ENCODE measurements at regions not wholly inside any gene's neighbourhood (a gene's known extent, or its start where the extent isn't known, plus 50 kb on each side); places are given as distances from the start of the nearest gene placed in this dataset.
"Not testable (repeated sequence)": the region's sequence is repeated elsewhere in the genome, so short reads cannot be mapped to it uniquely, and the experiment has no call there.

DNA sequence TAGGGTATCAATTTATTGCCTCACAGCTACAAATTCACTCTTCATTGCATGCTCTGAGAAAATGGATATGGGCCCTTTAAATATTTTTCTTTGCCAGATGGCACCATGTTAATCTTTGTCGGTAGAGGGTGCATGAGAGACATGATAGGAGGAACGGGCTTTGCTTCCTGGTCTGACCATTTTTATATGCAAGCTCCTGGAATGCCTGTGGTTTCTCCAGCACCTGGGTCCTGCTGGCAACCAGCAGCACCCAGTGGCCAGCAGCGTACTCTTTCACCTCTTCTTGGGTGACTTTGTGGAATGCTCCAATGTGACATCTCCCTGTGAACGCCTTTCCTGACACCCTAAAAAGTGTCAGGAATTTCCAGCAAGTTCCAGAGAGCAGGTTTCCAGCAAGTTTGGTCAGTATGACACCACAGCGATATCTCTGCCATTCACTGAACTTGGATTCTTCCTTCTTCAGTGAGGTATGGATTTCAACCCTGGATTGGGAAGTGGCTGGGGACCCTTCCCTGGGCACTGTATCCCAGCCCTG, 140.3 kb upstream of the PGRMC2 start:
- Histone ChIP-seq H3K4me3 (ENCODE audit: low read depth, low read length) (no peak overlapping the region), H3K9me3 (no peaks in the 10 kb centered on the region), H3K36me3 (no peaks in the 10 kb centered on the region), H3K4me1 (no peaks in the 10 kb centered on the region), H3K27me3 (no peaks in the 10 kb centered on the region)
- TF ChIP-seq, protein P1, sequence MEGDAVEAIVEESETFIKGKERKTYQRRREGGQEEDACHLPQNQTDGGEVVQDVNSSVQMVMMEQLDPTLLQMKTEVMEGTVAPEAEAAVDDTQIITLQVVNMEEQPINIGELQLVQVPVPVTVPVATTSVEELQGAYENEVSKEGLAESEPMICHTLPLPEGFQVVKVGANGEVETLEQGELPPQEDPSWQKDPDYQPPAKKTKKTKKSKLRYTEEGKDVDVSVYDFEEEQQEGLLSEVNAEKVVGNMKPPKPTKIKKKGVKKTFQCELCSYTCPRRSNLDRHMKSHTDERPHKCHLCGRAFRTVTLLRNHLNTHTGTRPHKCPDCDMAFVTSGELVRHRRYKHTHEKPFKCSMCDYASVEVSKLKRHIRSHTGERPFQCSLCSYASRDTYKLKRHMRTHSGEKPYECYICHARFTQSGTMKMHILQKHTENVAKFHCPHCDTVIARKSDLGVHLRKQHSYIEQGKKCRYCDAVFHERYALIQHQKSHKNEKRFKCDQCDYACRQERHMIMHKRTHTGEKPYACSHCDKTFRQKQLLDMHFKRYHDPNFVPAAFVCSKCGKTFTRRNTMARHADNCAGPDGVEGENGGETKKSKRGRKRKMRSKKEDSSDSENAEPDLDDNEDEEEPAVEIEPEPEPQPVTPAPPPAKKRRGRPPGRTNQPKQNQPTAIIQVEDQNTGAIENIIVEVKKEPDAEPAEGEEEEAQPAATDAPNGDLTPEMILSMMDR (IDR thresholded peaks at IDR 0.05; ENCODE audit: low read depth, low read length) = peak; percentile 68
- DNase-seq = peak; percentile 52

DNA sequence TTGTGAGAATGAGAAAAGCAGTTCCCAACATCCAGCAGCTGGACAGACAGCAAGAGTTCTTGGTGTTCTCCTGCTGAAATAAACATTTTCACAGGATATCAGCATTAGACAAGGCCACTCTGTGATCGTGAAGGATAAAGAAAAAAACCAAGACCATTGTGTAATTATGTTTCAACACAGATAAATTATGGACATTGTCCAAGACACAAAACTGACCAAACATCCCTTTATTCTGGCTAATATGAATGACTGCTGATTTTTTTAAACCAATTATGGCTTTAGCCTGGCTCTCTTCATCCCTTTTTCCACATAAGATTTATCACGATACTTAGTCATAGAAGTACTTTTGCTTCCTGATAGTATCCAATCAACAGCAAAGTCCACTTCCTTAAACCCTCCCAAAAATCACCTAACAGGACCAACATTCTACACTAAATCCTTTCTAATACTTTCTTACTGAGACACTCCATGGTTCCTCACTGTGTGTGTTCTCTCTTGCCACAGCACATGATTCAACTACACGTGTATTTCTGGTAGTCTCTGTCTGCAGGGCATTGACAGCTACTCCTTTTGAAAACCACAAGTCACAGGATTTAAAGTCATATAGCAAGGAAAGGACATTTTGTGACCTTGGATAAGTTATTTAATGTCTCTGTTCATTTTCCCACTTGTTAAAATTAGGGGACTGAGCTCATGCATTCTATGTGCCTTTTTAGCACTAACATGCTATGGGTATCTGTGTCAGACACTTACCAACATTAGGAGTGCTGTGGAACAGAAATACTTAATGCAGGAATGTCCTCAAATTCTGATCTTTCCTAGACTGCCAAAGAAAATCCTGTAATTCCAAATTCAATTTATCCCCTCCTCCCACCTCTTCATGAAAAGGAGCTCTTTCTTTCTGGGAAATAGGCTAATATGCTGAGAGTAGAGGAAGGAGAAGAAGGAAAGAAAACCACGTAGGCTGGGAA, 137.2 kb upstream of the PGRMC2 start:
- Histone ChIP-seq H3K36me3 (no peaks in the 10 kb centered on the region), H3K4me3 (ENCODE audit: low read depth, low read length) (no peak overlapping the region), H3K9me3 (no peaks in the 10 kb centered on the region), H3K27me3 (no peaks in the 10 kb centered on the region), H3K4me1 (no peaks in the 10 kb centered on the region)
- DNase-seq = no peak
- TF ChIP-seq, protein P1 (IDR thresholded peaks at IDR 0.05; ENCODE audit: low read depth, low read length) = no peak

DNA sequence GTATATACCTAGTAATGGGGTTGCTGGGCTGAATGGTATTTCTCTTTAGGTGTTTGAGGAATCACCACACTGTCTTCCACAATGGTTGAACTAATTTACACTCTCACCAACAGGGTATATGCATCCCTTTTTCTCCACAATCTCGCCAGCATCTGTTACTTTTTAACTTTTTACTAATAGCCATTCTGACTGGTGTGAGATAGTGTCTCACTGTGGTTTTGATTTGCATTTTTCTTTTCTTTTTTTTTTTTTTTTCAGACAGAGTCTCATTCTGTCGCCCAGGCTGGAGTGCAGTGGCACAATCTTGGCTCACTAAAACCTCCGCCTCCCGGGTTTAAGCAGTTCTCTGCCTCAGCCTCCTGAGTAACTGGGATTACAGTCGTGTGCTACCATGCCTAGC, 134.7 kb upstream of the PGRMC2 start:
- not testable (repeated sequence) for H3K4me3 ChIP-seq (ENCODE audit: low read depth, low read length); H3K9me3 ChIP-seq; H3K36me3 ChIP-seq; H3K27me3 ChIP-seq; H3K4me1 ChIP-seq; DNase-seq

DNA sequence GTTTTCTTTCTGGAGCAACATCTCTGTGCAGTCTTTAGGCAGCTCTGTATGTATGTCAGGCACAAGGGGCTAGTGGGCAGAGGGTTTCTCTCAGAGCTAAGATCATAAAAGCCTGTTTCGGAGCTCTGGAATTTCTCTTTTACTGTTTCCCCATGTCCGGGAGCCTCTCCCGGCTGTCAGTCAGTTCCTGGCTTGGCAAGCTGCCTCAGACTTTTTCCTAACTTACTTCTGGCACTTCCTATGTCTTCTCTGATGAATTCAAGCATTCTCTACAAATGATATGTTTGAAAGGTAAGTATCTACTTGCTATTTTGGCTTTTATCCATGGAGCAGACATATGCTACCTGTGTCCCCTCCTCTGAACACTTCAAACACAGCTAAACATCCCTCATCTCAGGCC, 129.3 kb upstream of the PGRMC2 start:
- no peak for DNase-seq
- H3K4me1 ChIP-seq = no peaks in the 10 kb centered on the region
- H3K27me3 ChIP-seq = no peaks in the 10 kb centered on the region
- no peaks in the 10 kb centered on the region for H3K9me3 ChIP-seq
- no peak overlapping the region for H3K4me3 ChIP-seq (ENCODE audit: low read depth, low read length)
- H3K36me3 ChIP-seq = no peaks in the 10 kb centered on the region
- TF ChIP-seq, protein P1 (IDR thresholded peaks at IDR 0.05; ENCODE audit: low read depth, low read length) = no peak

DNA sequence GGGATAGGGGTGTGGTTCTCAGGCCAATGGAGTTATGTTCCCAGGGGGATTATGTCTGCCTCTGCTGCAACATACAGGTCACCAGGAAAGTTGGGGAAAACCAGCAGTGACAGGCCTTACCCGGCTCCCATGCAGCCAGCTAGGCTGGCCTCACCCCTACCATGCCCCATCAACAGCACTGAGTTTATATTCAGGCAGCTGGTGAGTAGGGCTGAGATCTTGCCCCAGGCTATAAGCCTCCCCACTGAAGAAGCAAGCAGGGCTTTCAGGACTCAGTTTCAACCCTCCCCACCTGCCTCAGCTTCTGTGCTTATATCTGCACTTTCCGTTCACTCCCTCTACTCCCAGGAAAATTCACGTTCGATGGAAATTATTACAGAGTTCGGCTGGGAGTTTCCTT, 122.4 kb upstream of the PGRMC2 start:
- H3K36me3 ChIP-seq = no peaks in the 10 kb centered on the region
- TF ChIP-seq, protein P1 (IDR thresholded peaks at IDR 0.05; ENCODE audit: low read depth, low read length) = no peak

DNA sequence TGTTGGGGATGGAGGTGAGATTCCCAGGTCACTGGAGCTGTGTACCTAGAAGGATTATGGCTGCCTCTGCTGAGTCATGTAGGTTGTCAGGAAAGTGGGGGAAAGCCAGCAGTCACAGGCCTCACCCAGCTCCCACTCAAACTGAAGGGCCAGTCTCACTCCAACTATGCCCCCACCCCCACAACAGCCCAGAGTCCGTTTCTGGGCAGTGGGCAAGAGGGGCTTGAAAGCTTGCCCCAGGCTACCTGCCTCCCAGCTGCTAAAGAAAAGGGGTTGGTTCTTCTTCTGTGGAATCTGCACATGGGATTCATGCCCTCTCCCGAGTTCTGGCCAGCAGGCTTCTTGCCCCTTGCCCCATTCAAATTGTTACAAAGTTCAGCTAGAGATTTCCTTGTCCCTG, 116.0 kb upstream of the PGRMC2 start:
- no peak overlapping the region for H3K4me3 ChIP-seq (ENCODE audit: low read depth, low read length)
- no peak for DNase-seq
- H3K4me1 ChIP-seq = no peaks in the 10 kb centered on the region
- TF ChIP-seq, protein P1 (IDR thresholded peaks at IDR 0.05; ENCODE audit: low read depth, low read length) = no peak
- H3K27me3 ChIP-seq = no peaks in the 10 kb centered on the region
- no peaks in the 10 kb centered on the region for H3K36me3 ChIP-seq
- no peaks in the 10 kb centered on the region for H3K9me3 ChIP-seq

More for the DNA sequence above, 122.4 kb upstream of the PGRMC2 start:
- Histone ChIP-seq H3K27me3 (no peaks in the 10 kb centered on the region), H3K9me3 (no peaks in the 10 kb centered on the region), H3K4me1 (no peaks in the 10 kb centered on the region), H3K4me3 (ENCODE audit: low read depth, low read length) (no peak overlapping the region)
- DNase-seq = no peak

Measured in BE2C (cell line).